HepG2 (cell line): ENCODE measurements at regions not wholly inside any gene's neighbourhood (a gene's known extent, or its start where the extent isn't known, plus 50 kb on each side); places are given as distances from the start of the nearest gene placed in this dataset.
A peak's percentile ranks its signal among the peaks of the same experiment; 100 is the strongest.

ENCODE experiments used
- ATM ChIP-seq: fragments of 450-650 bp; IDR thresholded peaks from 2 replicates; pipeline ENCODE4 v1.7.1; 2017; ENCODE audit warnings: mild to moderate bottlenecking, borderline replicate concordance
- BCL6 ChIP-seq: IDR thresholded peaks from 2 replicates; pipeline ENCODE4 v1.6.1; 2016; ENCODE audit warnings: missing genetic modification reagents, missing compliant biosample characterization
- CBX2 ChIP-seq, 2 experiments: fragments of 200-600 bp in 1 of 2; sonication (generic); formaldehyde crosslinking in 1 of 2; IDR thresholded peaks; 2 replicates each; pipeline versions ENCODE4 v1.7.0 to v1.8.1; 2018 to 2022; ENCODE audit warnings: low read depth in 2 of 2, low read length in 1 of 2, mild to moderate bottlenecking in 1 of 2, missing genetic modification reagents in 1 of 2
- CTCF ChIP-seq: sonication (generic); formaldehyde crosslinking; IDR thresholded peaks from 2 replicates; pipeline ENCODE4 v1.5.0; 2020; ENCODE audit warnings: mild to moderate bottlenecking, missing genetic modification reagents, moderate library complexity
- ELF4 ChIP-seq: sonication (generic); formaldehyde crosslinking; IDR thresholded peaks from 2 replicates; pipeline ENCODE4 v1.5.0; 2020; ENCODE audit warnings: missing genetic modification reagents, mild to moderate bottlenecking, moderate library complexity, borderline replicate concordance
- EP300 ChIP-seq, 3 experiments: sonication (generic) in 1 of 3; formaldehyde crosslinking in 1 of 3; IDR thresholded peaks; 2 replicates each; pipeline versions ENCODE4 v1.5.1 to v1.6.1; 2011 to 2020; ENCODE audit warnings: low read depth in 2 of 3, low read length in 2 of 3, borderline replicate concordance in 1 of 3, improper control_type of control experiment in 1 of 3, mild to moderate bottlenecking in 1 of 3, missing genetic modification reagents in 1 of 3, moderate library complexity in 1 of 3
- FLYWCH1 ChIP-seq: sonication (generic); formaldehyde crosslinking; IDR thresholded peaks from 2 replicates; pipeline ENCODE4 v1.8.1; 2023; ENCODE audit warnings: mild to moderate bottlenecking, missing genetic modification reagents
- ISL2 ChIP-seq: sonication (generic); formaldehyde crosslinking; IDR thresholded peaks from 2 replicates; pipeline ENCODE4 v1.5.0; 2020; ENCODE audit warnings: missing genetic modification reagents
- MXD4 ChIP-seq: IDR thresholded peaks from 2 replicates; pipeline ENCODE4 v1.6.1; 2016; ENCODE audit warnings: mild to moderate bottlenecking, missing biosample characterization, missing genetic modification reagents
- NFKB2 ChIP-seq: sonication (generic); formaldehyde crosslinking; IDR thresholded peaks from 2 replicates; pipeline ENCODE4 v1.4.0; 2020; ENCODE audit warnings: missing genetic modification reagents, borderline replicate concordance
- NONO ChIP-seq, 2 experiments: fragments of 450-650 bp in 1 of 2; sonication (generic) in 1 of 2; formaldehyde crosslinking in 1 of 2; IDR thresholded peaks in 1 of 2; conservative IDR thresholded peaks in 1 of 2; 2 replicates each; pipeline versions ENCODE4 v1.6.1 to v1.8.0; 2017 to 2022; ENCODE audit warnings: mild to moderate bottlenecking in 1 of 2, missing genetic modification reagents in 1 of 2, moderate library complexity in 1 of 2
- NPAS2 ChIP-seq: sonication (generic); formaldehyde crosslinking; IDR thresholded peaks from 2 replicates; pipeline ENCODE4 v1.8.0; 2022; ENCODE audit warnings: mild to moderate bottlenecking, missing genetic modification reagents, borderline replicate concordance
- POLR2G ChIP-seq: fragments of 200-400 bp; formaldehyde crosslinking; IDR thresholded peaks from 2 replicates; pipeline ENCODE4 v1.6.1; 2018; ENCODE audit warnings: mild to moderate bottlenecking, low read depth, low read length, moderate library complexity
- RARA ChIP-seq: IDR thresholded peaks from 2 replicates; pipeline ENCODE4 v1.6.1; 2016; ENCODE audit warnings: missing genetic modification reagents, missing compliant biosample characterization
- SCMH1 ChIP-seq: sonication (generic); formaldehyde crosslinking; IDR thresholded peaks from 2 replicates; pipeline ENCODE4 v1.9.0; 2021; ENCODE audit warnings: missing genetic modification reagents, mild to moderate bottlenecking, borderline replicate concordance
- SIX1 ChIP-seq: sonication (generic); formaldehyde crosslinking; IDR thresholded peaks from 2 replicates; pipeline ENCODE4 v1.4.0; 2020; ENCODE audit warnings: missing genetic modification reagents, borderline replicate concordance
- TCF12 ChIP-seq, 2 experiments: fragments of 450-650 bp in 1 of 2; sonication (generic) in 1 of 2; formaldehyde crosslinking in 1 of 2; IDR thresholded peaks; 2 replicates each; pipeline versions ENCODE4 v1.6.1 to v1.8.0; 2017 to 2022; ENCODE audit warnings: antibody characterized with exemption in 1 of 2, mild to moderate bottlenecking in 1 of 2, missing genetic modification reagents in 1 of 2, moderate library complexity in 1 of 2
- ZIK1 ChIP-seq: sonication (generic); formaldehyde crosslinking; IDR thresholded peaks from 2 replicates; pipeline ENCODE4 v1.5.0; 2020; ENCODE audit warnings: mild to moderate bottlenecking, low read depth, missing genetic modification reagents, borderline replicate concordance
- ZNF180 ChIP-seq: sonication (generic); formaldehyde crosslinking; IDR thresholded peaks from 2 replicates; pipeline ENCODE4 v1.4.0; 2020; ENCODE audit warnings: low read depth, missing genetic modification reagents, borderline replicate concordance
- ZNF572 ChIP-seq: sonication (generic); formaldehyde crosslinking; IDR thresholded peaks from 2 replicates; pipeline ENCODE4 v1.5.1; 2020; ENCODE audit warnings: mild to moderate bottlenecking, missing genetic modification reagents
- ZNF614 ChIP-seq: IDR thresholded peaks from 2 replicates; pipeline ENCODE4 v1.6.1; 2018; ENCODE audit warnings: missing biosample characterization, missing genetic modification reagents, inconsistent platforms, borderline replicate concordance
- ZNF629 ChIP-seq: sonication (generic); formaldehyde crosslinking; conservative IDR thresholded peaks from 2 replicates; pipeline ENCODE4 v1.5.0; 2020; ENCODE audit warnings: missing genetic modification reagents
- TF ChIP-seq, protein P1 (sequence below): IDR thresholded peaks from 2 replicates; pipeline ENCODE4 v1.6.1; 2016
- TF ChIP-seq, protein P2 (sequence below): sonication (generic); formaldehyde crosslinking; IDR thresholded peaks from 2 replicates; pipeline ENCODE4 v1.4.0; 2020; ENCODE audit warnings: missing genetic modification reagents
- TF ChIP-seq, protein P3 (sequence below): IDR thresholded peaks from 2 replicates; pipeline ENCODE4 v1.6.1; 2016; ENCODE audit warnings: low read depth, borderline replicate concordance

- TF ChIP-seq ATM (no peak), ZIK1 (CRISPR knock-in tag) (no peak), ZNF614 (CRISPR knock-in tag) (no peak), ISL2 (CRISPR knock-in tag) (no peak), CTCF (no peak), CBX2 (IDR thresholded peaks at IDR 0.05; ENCODE audit: low read depth, low read length) (no peak), CBX2 (CRISPR knock-in tag; IDR thresholded peaks at IDR 0.05; ENCODE audit: low read depth) (no peak), SCMH1 (CRISPR knock-in tag) (no peak), NPAS2 (CRISPR knock-in tag) (no peak), FLYWCH1 (CRISPR knock-in tag) (no peak), RARA (peak; percentile 14; the same call in 1 of the 2 replicates), BCL6 (peak; percentile 20; the same call in 1 of the 2 replicates), ZNF180 (CRISPR knock-in tag) (no peak), MXD4 (no peak), SIX1 (CRISPR knock-in tag) (no peak), NFKB2 (no peak), NONO (IDR thresholded peaks at IDR 0.05) (no peak), NONO (CRISPR knock-in tag; conservative IDR thresholded peaks at IDR 0.05) (no peak), ZNF629 (no peak), ZNF572 (CRISPR knock-in tag) (no peak), TCF12 (IDR thresholded peaks at IDR 0.05) (no peak), TCF12 (CRISPR knock-in tag; IDR thresholded peaks at IDR 0.05) (no peak), EP300 (IDR thresholded peaks at IDR 0.05; ENCODE audit: low read depth in 2 of 2, low read length in 2 of 2) (0 out of 4 replicates have a peak, but pooled peaks of 1 of the 2 experiments have one; percentile 33), EP300 (CRISPR knock-in tag; IDR thresholded peaks at IDR 0.05; ENCODE audit: borderline replicate concordance) (no peak), POLR2G (no peak), ELF4 (no peak)
- TF ChIP-seq, protein P1, sequence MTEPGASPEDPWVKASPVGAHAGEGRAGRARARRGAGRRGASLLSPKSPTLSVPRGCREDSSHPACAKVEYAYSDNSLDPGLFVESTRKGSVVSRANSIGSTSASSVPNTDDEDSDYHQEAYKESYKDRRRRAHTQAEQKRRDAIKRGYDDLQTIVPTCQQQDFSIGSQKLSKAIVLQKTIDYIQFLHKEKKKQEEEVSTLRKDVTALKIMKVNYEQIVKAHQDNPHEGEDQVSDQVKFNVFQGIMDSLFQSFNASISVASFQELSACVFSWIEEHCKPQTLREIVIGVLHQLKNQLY = no peak
- TF ChIP-seq, protein P2, sequence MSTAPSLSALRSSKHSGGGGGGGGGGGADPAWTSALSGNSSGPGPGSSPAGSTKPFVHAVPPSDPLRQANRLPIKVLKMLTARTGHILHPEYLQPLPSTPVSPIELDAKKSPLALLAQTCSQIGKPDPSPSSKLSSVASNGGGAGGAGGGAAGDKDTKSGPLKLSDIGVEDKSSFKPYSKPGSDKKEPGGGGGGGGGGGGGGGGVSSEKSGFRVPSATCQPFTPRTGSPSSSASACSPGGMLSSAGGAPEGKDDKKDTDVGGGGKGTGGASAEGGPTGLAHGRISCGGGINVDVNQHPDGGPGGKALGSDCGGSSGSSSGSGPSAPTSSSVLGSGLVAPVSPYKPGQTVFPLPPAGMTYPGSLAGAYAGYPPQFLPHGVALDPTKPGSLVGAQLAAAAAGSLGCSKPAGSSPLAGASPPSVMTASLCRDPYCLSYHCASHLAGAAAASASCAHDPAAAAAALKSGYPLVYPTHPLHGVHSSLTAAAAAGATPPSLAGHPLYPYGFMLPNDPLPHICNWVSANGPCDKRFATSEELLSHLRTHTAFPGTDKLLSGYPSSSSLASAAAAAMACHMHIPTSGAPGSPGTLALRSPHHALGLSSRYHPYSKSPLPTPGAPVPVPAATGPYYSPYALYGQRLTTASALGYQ = no peak
- TF ChIP-seq, protein P3, sequence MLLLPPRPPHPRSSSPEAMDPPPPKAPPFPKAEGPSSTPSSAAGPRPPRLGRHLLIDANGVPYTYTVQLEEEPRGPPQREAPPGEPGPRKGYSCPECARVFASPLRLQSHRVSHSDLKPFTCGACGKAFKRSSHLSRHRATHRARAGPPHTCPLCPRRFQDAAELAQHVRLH (CRISPR knock-in tag) = no peak
Observed at GRCh38 chr12:92068459-92068858, 77.2 kb downstream of the BTG1 start (continued).
